Stomach (tissue), 8 donors: ENCODE measurements at regions not wholly inside any gene's neighbourhood (a gene's known extent, or its start where the extent isn't known, plus 50 kb on each side); places are given as distances from the start of the nearest gene placed in this dataset.

Experiments used
- DNase-seq, 2 donors: peaks; one replicate each; pipeline versions ENCODE4 v3.0.0 to v3.0.0-alpha.2; 2013 to 2019
- H3K27ac ChIP-seq, 5 donors: fragments of 200-600 bp in 4 of 5; sonication (generic) in 4 of 5; one replicate each; pipeline ENCODE4 v1.5.1; 2013 to 2019; ENCODE audit warnings: mild to moderate bottlenecking in 1 of 5, moderate library complexity in 1 of 5
- H3K27me3 ChIP-seq, 3 donors: fragments of 200-600 bp; sonication (generic); one replicate each; pipeline ENCODE4 v1.5.1; 2017 to 2019; ENCODE audit warnings: mixed run types in 1 of 3
- H3K36me3 ChIP-seq, 4 donors: fragments of 200-600 bp; sonication (generic); 1 replicate in 3 of 4; 2 replicates in 1 of 4; pipeline ENCODE4 v1.5.1; 2016 to 2019
- H3K4me1 ChIP-seq, 4 donors: fragments of 200-600 bp; sonication (generic); one replicate each; pipeline ENCODE4 v1.5.1; 2016 to 2019
- H3K4me3 ChIP-seq, 4 donors: fragments of 200-600 bp; sonication (generic) in 3 of 4; one replicate each; pipeline ENCODE4 v1.5.1; 2016 to 2019; ENCODE audit warnings: mild to moderate bottlenecking in 1 of 4
- H3K9me3 ChIP-seq, 4 donors: fragments of 200-600 bp; sonication (generic); one replicate each; pipeline ENCODE4 v1.5.1; 2016 to 2019
- EP300 ChIP-seq: sonication (generic); formaldehyde crosslinking; IDR thresholded peaks from one replicate; pipeline ENCODE4 v1.6.1; 2017; ENCODE audit warnings: antibody characterized with exemption
- POLR2A ChIP-seq, 4 donors: fragments of 450-650 bp; IDR thresholded peaks; one replicate each; pipeline ENCODE4 v1.6.1; 2016; ENCODE audit warnings: antibody characterized with exemption in 4 of 4, control low read depth in 2 of 4, mild to moderate bottlenecking in 1 of 4, moderate library complexity in 1 of 4
- POLR2AphosphoS5 ChIP-seq, 3 donors: sonication (generic); formaldehyde crosslinking; IDR thresholded peaks; one replicate each; pipeline ENCODE4 v1.6.1; 2016; ENCODE audit warnings: antibody characterized with exemption in 3 of 3
- WGBS, 5 donors: extraction: QIAGEN DNeasy Blood & Tissue Kit in 3 of 5; methylation state at CpG; one replicate each; pipeline versions ENCODE4 v1.1.5 to v1.1.7; 2013 to 2018; 5-methylcytosine and 5-hydroxymethylcytosine counted together
- intact Hi-C: fragments of 100-400 bp; cut with DNase I; formaldehyde crosslinking; loops from one replicate; pipeline ENCODE4 v1.15.1; 2023; ENCODE audit warnings: low total_unique reads
- TF ChIP-seq, protein P1 (sequence below), 7 experiments: fragments of 450-650 bp in 4 of 7; fragments of 200-600 bp in 3 of 7; sonication (generic) in 3 of 7; IDR thresholded peaks; one replicate each; pipeline ENCODE4 v1.5.1; 2016 to 2019; ENCODE audit warnings: antibody characterized with exemption in 7 of 7, control low read depth in 2 of 7, mild to moderate bottlenecking in 1 of 7
- donor health status: healthy with polysubstance abuse.
- donor health status: Bipolar disorder and iron deficiency.
- donor health status: healthy.

DNA sequence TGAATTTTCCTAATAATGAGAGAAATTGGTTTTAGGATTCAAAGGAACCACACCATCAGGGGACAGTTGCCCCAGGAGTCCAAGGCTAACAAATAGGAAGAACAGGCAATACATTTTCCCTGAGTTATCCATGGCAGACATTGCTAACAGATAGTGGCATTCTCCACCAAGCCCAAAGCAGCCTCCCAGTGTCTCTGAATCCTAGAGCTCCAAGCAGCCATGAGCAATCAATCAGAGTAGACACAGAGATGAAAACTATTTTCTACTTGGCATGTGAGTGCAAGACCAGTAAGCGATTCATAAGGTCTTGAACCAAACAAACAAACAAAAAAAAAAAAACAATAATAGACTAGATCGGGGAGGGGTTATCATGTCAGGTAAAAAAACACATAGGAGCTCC is 515.7 kb downstream of the MED13L start:
- no peak for DNase-seq
- Histone ChIP-seq H3K9me3 (no peaks in the 10 kb centered on the region), H3K27ac (no peak overlapping the region), H3K4me1 (no peaks in the 10 kb centered on the region), H3K4me3 (no peak overlapping the region), H3K27me3 (peaks cover 0 to 25% (median 0%) of the 10 kb centered on the region in 3 donors), H3K36me3 (no peaks in the 10 kb centered on the region)
- 75 to 87% (median 82%) methylated on average over 2 of the region's 2 CpGs for WGBS, 5 donors
- intact Hi-C loops = no loop called here
- TF ChIP-seq POLR2AphosphoS5 (IDR thresholded peaks at IDR 0.05) = no peak
- no peak for TF ChIP-seq EP300
- TF ChIP-seq POLR2A (IDR thresholded peaks at IDR 0.05) = no peak
- TF ChIP-seq, protein P1, sequence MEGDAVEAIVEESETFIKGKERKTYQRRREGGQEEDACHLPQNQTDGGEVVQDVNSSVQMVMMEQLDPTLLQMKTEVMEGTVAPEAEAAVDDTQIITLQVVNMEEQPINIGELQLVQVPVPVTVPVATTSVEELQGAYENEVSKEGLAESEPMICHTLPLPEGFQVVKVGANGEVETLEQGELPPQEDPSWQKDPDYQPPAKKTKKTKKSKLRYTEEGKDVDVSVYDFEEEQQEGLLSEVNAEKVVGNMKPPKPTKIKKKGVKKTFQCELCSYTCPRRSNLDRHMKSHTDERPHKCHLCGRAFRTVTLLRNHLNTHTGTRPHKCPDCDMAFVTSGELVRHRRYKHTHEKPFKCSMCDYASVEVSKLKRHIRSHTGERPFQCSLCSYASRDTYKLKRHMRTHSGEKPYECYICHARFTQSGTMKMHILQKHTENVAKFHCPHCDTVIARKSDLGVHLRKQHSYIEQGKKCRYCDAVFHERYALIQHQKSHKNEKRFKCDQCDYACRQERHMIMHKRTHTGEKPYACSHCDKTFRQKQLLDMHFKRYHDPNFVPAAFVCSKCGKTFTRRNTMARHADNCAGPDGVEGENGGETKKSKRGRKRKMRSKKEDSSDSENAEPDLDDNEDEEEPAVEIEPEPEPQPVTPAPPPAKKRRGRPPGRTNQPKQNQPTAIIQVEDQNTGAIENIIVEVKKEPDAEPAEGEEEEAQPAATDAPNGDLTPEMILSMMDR (IDR thresholded peaks at IDR 0.05) = no peak

DNA sequence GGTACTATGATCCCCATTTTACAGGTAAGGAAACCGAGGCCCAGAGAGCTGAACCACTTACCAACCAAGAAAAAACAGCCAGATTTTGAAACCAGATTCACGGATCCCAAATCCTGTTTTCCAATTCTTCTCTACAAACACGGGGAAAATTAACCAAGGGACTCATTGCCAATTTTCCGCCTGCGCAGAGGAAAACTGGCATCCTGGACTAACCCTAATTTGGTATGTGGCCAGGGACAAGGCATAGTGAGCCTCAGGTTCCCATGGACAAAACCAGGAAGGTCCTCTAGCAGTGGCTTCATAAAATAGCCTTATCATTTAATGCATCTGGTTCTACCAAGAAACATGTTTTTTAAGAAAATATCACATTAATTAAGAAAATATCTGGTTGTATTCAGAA is 517.3 kb downstream of the MED13L start:
- intact Hi-C loops = no loop called here
- Histone ChIP-seq H3K9me3 (no peaks in the 10 kb centered on the region), H3K27me3 (peaks cover 0 to 36% (median 0%) of the 10 kb centered on the region in 3 donors), H3K4me1 (no peaks in the 10 kb centered on the region), H3K27ac (no peak overlapping the region), H3K36me3 (no peaks in the 10 kb centered on the region), H3K4me3 (no peak overlapping the region)
- 55 to 80% (median 70%) methylated on average over 5 of the region's 5 CpGs for WGBS, 5 donors
- TF ChIP-seq, protein P1 (IDR thresholded peaks at IDR 0.05) = no peak
- TF ChIP-seq POLR2A (IDR thresholded peaks at IDR 0.05) = no peak
- TF ChIP-seq EP300 = no peak
- TF ChIP-seq POLR2AphosphoS5 (IDR thresholded peaks at IDR 0.05) = no peak
- DNase-seq = no peak

DNA sequence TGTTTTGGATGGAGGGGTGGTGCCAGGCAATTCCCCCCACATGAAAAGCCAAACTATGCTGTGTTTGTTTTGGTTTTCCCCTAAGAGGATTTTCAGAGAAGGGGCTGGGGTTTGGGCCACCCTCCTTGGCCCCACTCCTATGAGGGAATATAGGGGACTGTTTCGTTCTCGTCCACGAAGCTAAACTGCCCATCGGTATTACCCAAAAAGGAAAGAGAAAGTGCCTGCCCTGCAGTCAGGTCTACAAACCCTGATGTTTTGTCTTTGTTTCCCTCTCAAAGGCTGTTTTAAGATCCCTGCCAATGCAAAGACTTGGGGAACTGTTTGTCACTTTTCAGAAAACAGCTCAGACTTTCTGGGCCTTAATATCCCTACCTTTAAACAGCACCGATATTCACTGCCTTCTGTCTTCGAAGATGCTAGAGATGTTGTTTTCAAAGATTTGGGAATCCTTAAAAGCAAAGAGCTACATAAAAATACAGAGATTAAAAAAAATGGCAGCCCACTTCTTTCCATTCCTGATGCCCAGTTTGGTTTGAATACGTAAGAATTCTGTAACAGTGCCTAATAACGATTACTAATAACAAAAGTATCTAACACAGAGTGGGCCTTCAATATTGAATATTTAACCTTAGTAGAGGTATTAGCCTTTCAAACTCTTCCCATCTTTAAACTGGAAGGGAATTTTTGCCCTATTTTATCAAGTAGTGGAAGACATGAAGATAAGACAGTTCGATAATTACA is 518.4 kb downstream of the MED13L start:
- H3K9me3 ChIP-seq = no peaks in the 10 kb centered on the region
- intact Hi-C loops = no loop called here
- TF ChIP-seq, protein P1 (IDR thresholded peaks at IDR 0.05) = no peak
- TF ChIP-seq POLR2AphosphoS5 (IDR thresholded peaks at IDR 0.05) = no peak
- TF ChIP-seq EP300 = no peak
- H3K27me3 ChIP-seq = peaks cover 0 to 46% (median 3%) of the 10 kb centered on the region in 3 donors
- no peaks in the 10 kb centered on the region for H3K36me3 ChIP-seq
- H3K27ac ChIP-seq = no peak overlapping the region
- H3K4me1 ChIP-seq = no peaks in the 10 kb centered on the region
- no peak for DNase-seq
- 77 to 86% (median 82%) methylated on average over 9 of the region's 9 CpGs for WGBS, 5 donors
- no peak overlapping the region for H3K4me3 ChIP-seq

DNA sequence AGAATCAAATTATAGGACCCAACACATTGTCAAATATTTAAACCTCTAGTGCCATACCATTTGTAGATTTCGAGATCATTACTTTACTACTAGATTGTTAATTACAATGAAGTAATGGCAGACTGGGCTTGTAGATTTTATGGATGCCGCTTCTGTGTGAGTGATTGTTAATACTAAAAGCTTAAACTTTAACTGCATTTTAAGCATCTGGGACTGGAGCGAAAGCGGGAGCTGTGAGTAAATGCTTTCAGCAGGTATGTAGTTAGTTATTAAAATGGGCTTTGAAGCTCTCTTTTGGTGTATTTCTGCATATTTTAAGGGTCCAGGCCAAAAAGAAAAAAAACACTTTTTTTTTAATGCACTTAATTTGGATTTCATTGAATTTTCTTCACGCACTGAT is 519.3 kb downstream of the MED13L start:
- no peaks in the 10 kb centered on the region for H3K36me3 ChIP-seq
- H3K4me1 ChIP-seq = no peaks in the 10 kb centered on the region
- 87 to 92% (median 89%) methylated on average over 5 of the region's 5 CpGs for WGBS, 5 donors
- peaks cover 0 to 49% (median 3%) of the 10 kb centered on the region in 3 donors for H3K27me3 ChIP-seq
- intact Hi-C loops = no loop called here
- H3K27ac ChIP-seq = no peak overlapping the region
- DNase-seq = no peak
- H3K9me3 ChIP-seq = no peaks in the 10 kb centered on the region
- H3K4me3 ChIP-seq = no peak overlapping the region
- TF ChIP-seq EP300 (no peak), POLR2A (IDR thresholded peaks at IDR 0.05) (no peak), POLR2AphosphoS5 (IDR thresholded peaks at IDR 0.05) (no peak)
- TF ChIP-seq, protein P1 (IDR thresholded peaks at IDR 0.05) = no peak
